MM.1S (cell line): ENCODE measurements at regions not wholly inside any gene's neighbourhood (a gene's known extent, or its start where the extent isn't known, plus 50 kb on each side); places are given as distances from the start of the nearest gene placed in this dataset.

Experiments
- EZH2phosphoT487 ChIP-seq: fragments of 300-600 bp; sonication (generic); IDR thresholded peaks from 2 replicates; pipeline ENCODE4 v1.6.1; 2018; ENCODE audit warnings: antibody characterized with exemption, low read length
- TF ChIP-seq, protein P1 (sequence below): fragments of 300-600 bp; sonication (generic); IDR thresholded peaks from 2 replicates; pipeline ENCODE4 v1.5.1; 2016; ENCODE audit warnings: antibody characterized with exemption, low read length, mixed read lengths

DNA sequence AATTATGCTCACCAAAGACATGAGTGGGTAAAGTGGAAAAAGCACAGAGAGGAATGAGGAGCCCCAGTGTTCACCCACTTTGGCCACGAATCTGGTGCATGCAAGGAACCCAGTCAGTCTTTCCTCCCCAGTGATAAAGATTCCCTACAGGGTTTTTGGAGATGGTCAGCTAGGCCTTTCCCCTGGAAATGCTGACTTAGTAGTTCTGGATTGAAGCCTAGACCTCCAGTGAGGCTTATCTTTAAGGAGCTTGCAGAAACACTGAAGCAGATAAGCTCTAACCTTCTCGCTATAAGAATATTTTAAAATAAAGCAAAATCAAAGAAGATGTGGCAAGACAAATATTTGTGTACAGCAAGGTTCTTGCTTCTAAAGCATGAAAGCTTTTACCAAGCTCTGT is 178.3 kb upstream of the CCDC68 start:
- TF ChIP-seq EZH2phosphoT487 = no peak
- TF ChIP-seq, protein P1, sequence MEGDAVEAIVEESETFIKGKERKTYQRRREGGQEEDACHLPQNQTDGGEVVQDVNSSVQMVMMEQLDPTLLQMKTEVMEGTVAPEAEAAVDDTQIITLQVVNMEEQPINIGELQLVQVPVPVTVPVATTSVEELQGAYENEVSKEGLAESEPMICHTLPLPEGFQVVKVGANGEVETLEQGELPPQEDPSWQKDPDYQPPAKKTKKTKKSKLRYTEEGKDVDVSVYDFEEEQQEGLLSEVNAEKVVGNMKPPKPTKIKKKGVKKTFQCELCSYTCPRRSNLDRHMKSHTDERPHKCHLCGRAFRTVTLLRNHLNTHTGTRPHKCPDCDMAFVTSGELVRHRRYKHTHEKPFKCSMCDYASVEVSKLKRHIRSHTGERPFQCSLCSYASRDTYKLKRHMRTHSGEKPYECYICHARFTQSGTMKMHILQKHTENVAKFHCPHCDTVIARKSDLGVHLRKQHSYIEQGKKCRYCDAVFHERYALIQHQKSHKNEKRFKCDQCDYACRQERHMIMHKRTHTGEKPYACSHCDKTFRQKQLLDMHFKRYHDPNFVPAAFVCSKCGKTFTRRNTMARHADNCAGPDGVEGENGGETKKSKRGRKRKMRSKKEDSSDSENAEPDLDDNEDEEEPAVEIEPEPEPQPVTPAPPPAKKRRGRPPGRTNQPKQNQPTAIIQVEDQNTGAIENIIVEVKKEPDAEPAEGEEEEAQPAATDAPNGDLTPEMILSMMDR = no peak
